Activated CD4-positive, alpha-beta T cell treated with anti-CD3 and anti-CD28 coated beads, Interleukin-2, amount 50 U/mL, for 24 hours (primary cell): ENCODE measurements at regions not wholly inside any gene's neighbourhood (a gene's known extent, or its start where the extent isn't known, plus 50 kb on each side); places are given as distances from the start of the nearest gene placed in this dataset.

Experiments used
- DNase-seq, 2 donors: peaks; one replicate each; pipeline ENCODE4 v3.0.0-alpha.2; 2020; ENCODE audit warnings: low read depth in 1 of 2, low spot score in 1 of 2

- DNase-seq, result no peak
Observed at GRCh38 chr6:44531442-44532015, 144.0 kb downstream of the CDC5L start.

DNA sequence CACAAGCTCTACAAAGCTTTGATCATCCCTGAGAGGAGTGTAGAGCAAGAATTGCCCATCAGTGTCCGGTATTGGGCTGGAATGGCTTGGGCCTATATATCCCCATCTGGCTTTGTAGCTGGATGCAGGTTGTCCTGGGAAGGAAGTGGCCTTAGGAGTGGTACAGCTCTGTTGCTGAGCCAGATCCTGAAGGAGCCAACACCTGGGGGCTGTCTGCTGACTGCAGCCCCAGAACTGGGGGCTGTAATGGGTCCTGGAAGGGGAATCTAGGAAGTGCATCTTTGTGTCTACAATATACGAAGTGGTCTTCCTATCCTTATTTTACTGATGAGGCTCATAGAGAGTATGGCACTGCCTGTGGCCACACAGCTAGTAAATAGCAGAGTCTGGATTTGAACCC is 145.9 kb downstream of the CDC5L start:
- DNase-seq, result no peak

- no peak for DNase-seq
Observed at GRCh38 chr6:44534291-44534690, 146.8 kb downstream of the CDC5L start.

- no peak for DNase-seq
Observed at GRCh38 chr6:44535446-44535845, 147.9 kb downstream of the CDC5L start.

DNA sequence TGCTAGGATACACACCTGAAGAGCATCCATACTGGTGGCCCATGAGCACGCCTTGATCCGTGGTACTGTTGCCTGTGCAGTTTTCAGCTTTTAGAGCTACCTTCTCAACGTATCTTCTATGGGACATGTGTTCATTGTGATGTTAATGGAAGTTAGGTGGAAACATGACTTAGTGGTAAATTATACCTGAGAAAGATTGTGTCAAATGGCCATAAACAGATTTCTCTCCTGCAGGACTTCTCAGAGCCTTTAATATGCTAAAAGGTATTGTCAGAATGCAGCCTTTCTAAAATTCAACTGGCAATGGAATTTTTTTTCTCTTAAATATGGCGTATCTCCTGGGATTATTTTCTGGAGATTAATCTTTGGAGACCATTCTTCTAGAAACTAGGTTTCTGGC is 148.5 kb downstream of the CDC5L start:
- DNase-seq, result no peak

DNA sequence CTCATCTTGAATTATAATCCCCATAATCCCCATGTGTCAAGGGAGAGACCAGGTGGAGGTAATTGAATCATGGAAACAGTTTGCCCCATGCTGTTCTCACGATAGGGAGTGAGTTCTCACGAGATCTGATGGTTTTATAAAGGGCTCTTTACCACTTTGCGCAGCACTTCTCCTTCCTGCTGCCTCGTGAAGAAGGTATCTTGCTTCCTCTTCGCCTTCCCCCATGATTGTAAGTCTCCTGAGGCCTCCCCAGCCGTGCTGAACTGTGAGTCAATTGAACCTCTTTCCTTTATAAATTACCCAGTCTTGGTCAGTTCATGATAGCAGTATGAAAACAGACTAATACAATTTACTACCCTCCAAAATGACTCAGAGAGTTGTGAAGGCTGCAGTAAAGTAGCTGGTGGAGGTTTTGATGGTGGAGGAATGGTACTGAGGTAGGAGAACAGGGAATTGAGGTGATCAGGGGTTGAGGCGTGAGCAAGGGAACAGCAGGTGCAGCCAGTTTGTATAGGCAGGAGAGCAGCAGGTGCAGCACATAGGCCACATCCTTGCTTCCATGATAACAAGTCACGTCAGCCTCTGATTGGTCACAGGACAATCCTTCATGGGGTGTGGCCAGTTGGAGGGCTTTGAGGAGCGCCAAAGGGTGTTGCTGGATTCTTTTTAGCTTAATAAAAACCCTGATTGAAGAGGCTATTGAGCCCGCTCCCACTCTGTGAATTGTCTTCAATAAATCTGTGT is 150.0 kb downstream of the CDC5L start:
- no peak for DNase-seq

DNA sequence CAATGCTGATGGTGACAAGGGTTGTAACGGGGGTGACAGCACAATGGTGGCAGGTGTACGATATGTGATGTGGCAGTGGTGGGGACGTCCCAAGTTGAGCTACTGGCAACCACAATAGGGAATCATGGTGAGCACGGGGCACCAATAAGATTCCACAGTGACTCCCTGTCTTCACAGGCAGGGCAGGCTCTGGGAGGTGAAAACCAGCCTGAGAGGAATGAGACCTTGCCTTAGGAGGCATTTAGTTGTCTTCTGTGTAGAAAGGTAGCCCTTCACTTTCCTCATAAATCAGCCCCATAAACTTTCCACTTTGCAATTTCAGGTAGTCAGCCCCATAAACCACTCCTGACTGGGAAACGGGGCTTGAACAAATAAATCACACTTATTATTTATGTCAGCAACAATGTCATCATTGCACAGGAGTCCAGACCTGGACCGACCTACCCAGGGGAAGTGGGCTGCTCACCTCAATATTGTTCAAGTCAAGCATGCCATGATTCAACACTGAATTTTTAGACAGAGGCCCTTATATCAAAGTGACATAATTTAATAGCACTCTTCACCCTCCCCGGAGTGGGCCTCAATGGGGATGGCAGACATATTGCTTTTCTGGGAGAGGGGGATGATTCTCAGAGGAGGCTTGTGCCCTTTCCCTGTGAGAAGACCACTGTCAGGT is 150.8 kb downstream of the CDC5L start:
- no peak for DNase-seq

DNA sequence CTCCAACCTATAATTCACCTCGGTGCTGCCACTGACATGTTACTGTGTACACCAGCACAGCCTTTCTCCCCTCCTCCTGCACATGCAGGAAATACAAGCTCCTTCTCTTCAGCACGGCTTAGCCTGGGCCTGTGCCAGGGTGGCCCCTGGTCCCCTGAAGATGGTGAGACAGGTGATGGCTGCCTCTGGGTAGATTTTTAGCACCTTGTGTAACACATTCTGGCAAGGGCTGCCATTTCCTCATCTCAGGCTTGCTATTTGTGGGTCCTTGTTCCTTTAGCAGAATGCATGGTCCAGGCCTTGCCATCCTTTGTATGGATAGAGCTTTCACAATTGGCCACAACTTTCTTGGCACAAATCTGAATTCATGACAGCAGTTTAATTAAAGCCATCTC is 151.3 kb downstream of the CDC5L start:
- no peak for DNase-seq

DNA sequence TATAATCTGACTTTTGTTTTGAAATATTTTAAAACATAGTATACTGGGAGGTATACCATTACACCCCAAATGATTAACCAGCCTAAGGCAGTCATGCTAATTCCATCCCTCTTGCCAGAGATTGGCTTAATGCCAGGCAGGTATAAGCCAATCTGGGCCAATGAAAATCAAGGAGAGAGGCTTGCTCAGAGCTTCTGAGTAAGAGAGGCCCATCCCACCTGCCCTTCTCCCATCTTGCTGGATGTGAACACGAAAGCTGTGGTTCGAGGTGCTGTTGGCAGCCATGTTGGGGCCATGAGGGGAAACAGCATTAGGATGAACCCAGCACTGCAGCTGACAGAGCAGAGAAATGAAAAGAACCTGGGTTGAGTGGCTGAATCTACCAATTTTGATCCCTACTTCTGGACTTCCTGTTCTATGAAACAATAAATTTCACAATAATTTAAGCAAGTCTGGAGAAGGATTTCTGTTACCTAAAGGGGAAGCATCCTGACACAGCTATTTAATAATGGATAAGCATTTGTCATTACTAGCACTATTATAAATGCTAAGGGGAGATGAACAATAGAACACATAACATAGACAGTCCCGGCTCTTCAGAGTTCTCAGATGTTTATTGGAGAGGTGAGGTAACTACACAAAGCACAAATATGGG is 152.3 kb downstream of the CDC5L start:
- DNase-seq, result no peak

DNA sequence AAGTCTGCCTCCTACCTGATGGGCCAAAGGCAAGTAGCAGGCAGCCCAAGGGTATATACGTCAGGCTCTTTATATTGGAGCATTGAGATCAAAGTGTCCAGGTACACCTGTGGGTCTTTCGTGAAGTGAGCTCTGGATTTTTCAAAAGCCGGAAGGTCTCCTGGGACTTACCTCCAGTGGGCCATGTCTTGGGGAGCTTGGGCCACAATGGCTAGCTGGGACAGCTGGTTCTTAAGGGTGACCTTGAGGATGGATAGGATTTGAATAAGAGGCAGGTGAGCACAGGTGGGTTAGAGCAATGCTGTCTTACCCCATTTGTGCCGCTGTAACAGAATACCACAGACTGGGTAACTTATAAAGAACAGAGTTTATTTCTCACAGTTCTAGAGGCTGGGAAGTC is 153.4 kb downstream of the CDC5L start:
- DNase-seq, result no peak

DNA sequence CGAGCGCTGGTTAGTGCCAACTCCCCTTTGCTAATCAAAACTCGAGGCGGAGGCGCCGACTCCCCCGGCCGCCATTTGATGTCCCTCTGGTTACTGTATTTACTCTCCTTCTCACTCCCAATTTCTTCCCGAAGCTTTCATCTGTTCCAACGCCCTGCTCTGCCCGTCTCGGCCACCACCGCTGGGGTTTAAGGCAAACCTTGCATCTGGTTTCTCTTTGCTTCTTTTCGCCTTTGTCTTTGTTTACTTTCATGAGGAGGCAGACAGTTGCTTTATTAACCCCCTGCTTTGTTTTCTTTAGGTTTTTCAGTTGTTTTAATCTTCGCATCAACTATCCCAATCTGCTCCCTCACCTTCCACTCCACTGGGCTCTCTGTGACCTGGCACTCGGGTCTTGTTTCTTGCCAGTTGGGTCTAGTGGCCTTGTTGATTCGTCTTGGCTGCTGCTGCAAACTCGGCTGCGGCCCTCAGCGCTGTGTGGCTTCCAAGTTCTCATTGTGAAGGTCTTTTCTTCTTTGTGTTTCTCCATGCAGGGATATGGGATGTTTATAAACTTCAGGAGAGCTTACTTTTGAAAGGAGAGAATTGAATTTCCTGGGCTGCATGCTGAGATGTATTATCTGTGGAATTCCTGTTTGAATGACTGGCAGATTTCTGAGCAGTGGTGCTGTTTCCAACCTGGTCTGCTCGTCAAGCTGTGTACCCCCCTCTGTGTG is 155.1 kb downstream of the CDC5L start:
- no peak for DNase-seq

DNA sequence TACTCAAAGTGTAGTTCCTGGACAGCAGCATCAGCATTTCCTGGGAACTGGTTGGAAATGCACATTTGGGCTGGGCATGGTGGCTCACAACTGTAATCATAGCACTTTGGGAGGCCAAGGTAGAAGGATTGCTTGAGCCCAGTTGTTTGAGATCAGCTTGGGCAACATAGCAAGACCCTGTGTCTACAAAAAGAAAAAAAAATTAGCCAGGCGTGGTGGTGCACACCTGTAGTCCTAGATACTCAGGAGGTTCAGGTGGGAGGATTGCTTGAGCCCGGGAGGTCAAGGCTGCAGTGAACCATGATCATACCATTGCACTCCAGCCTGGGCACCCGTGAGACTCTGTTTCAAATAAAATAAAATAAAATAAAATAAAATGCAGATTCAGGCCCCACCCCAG is 156.2 kb downstream of the CDC5L start:
- no peak for DNase-seq

DNA sequence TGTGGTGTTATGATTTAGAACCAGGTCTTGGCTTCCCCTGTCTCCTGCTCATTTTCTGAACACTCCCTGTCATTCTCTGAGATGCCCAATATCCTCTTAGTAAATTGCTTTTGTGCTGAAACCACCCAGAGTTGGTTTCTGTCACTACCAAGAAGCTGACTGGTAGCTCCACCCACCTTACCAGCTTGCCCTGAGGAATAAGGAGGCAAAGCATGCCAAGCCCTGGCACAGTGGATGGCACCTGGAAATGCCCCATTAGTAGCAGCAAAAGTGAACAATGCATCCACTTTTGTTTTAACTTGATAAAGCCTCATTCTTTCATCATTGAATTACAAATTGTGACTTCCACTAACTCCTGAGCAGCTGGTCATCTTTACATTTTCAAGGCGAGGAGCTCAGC is 157.7 kb downstream of the CDC5L start:
- DNase-seq, result no peak

GRCh38 chr6:44548319-44548718 is 160.8 kb downstream of the CDC5L start:
- DNase-seq, result no peak

DNA sequence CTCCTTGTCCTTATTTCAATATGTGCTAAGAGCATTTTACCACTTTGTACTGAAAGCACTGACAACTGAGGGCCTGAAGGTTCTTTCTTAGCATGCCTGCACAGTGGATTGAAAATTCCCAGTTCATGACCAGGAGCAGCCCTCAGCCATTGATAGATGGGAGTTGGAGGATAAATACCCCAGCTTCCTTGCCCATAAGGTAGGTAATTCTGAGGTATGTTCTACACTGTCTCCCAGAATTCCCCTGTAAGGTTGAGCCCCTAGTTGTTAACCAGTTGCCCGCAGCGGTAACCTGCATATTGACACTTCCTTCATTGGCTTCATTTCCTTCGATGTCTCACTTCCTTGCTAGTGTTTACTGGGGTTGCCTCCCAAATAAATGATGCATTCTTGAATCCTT is 162.0 kb downstream of the CDC5L start:
- DNase-seq, result no peak

DNA sequence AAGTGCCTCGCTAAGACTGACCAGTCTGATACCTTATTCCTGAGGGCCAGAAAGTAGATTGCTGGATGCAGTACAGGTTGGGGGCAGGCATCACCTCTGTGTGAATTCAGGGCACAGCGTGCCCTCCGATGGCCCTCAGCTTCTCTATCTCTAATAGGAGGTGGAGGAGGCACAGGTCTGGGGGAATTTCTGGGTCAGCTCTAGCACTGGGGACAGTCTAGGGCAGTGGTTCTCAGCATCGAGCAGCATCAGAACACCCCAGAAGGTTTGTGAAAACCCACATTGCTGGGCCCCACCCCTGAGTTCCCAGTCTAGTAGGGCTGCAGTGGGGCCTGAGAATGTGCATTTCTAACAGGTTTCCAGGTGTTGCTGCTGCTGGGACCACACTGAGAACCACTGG is 166.7 kb downstream of the CDC5L start:
- no peak for DNase-seq

- no peak for DNase-seq
Observed at GRCh38 chr6:44554861-44555260, 167.4 kb downstream of the CDC5L start.

GRCh38 chr6:44556046-44556445 is 168.5 kb downstream of the CDC5L start:
- no peak for DNase-seq

GRCh38 chr6:44558024-44558831 is 170.7 kb downstream of the CDC5L start:
- no peak for DNase-seq

DNA sequence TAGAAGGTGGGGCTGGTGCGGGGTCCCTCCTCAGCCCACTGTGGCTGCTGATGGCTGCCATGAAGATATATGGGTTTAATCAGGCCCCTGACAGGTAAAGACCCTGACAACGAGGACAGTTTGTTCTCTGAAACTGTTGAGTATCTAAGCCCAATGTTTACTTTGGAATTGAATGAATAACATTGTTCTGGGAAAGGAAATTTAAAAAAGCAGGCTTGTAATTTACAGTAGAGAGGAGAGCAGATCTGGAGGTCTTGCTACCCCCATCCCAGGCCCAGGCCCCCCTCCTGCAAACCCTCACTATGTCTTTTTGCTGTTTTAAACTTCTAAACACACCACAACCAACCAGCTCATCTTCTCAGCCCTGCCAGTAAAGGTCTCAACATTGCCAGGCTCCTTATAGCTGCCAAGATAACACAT is 171.3 kb downstream of the CDC5L start:
- DNase-seq, result no peak
